GM12874 (cell line): ENCODE measurements at regions not wholly inside any gene's neighbourhood (a gene's known extent, or its start where the extent isn't known, plus 50 kb on each side); places are given as distances from the start of the nearest gene placed in this dataset.

ENCODE experiments used
- CTCF ChIP-seq: IDR thresholded peaks from 2 replicates; pipeline ENCODE4 v1.5.1; 2011; ENCODE audit warnings: low read depth, mild to moderate bottlenecking, control low read depth, low read length, moderate library complexity; ENCODE audit not compliant: insufficient read depth

- TF ChIP-seq CTCF, result no peak
These were observed 419.9 kb downstream of the IRS2 start for GRCh38 chr13:109366525-109366924.

- TF ChIP-seq CTCF, result no peak
These were observed 423.0 kb downstream of the IRS2 start for GRCh38 chr13:109363431-109363830.

GRCh38 chr13:109362616-109363015, 423.8 kb downstream of the IRS2 start:
- TF ChIP-seq CTCF, result no peak

- no peak for TF ChIP-seq CTCF
These were observed 424.7 kb downstream of the IRS2 start for GRCh38 chr13:109361562-109362289.

- no peak for TF ChIP-seq CTCF
These were observed 428.5 kb downstream of the IRS2 start for GRCh38 chr13:109357751-109358471.

- no peak for TF ChIP-seq CTCF
These were observed 430.4 kb downstream of the IRS2 start for GRCh38 chr13:109355875-109356434.

GRCh38 chr13:109355166-109355565, 431.2 kb downstream of the IRS2 start:
- TF ChIP-seq CTCF, result no peak
